Ascending aorta (tissue), 2 donors: ENCODE measurements at regions not wholly inside any gene's neighbourhood (a gene's known extent, or its start where the extent isn't known, plus 50 kb on each side); places are given as distances from the start of the nearest gene placed in this dataset.

Experiments used
- DNase-seq, 2 donors: peaks; one replicate each; pipeline ENCODE4 v3.0.0-alpha.2; 2019; ENCODE audit warnings: low spot score in 2 of 2
- H3K27ac ChIP-seq, 2 donors: fragments of 200-600 bp; sonication (generic); one replicate each; pipeline ENCODE4 v1.5.1; 2016 to 2017; ENCODE audit warnings: mild to moderate bottlenecking in 1 of 2
- H3K27me3 ChIP-seq: fragments of 200-600 bp; sonication (generic); one replicate; pipeline ENCODE4 v1.5.1; 2017
- H3K36me3 ChIP-seq, 2 donors: fragments of 200-600 bp; sonication (generic); one replicate each; pipeline ENCODE4 v1.5.1; 2016
- H3K4me1 ChIP-seq, 2 donors: fragments of 200-600 bp; sonication (generic); one replicate each; pipeline ENCODE4 v1.5.1; 2016 to 2017; ENCODE audit warnings: mild to moderate bottlenecking in 1 of 2
- H3K4me3 ChIP-seq, 2 donors: fragments of 200-600 bp; sonication (generic); one replicate each; pipeline ENCODE4 v1.5.1; 2016 to 2017; ENCODE audit warnings: mild to moderate bottlenecking in 1 of 2
- H3K9me3 ChIP-seq, 2 donors: fragments of 200-600 bp; sonication (generic); one replicate each; pipeline ENCODE4 v1.5.1; 2016
- CTCF ChIP-seq, 3 experiments: fragments of 200-600 bp in 2 of 3; fragments of 450-650 bp in 1 of 3; sonication (generic) in 2 of 3; IDR thresholded peaks; one replicate each; pipeline ENCODE4 v1.5.1; 2016 to 2019; ENCODE audit warnings: antibody characterized with exemption in 3 of 3, mild to moderate bottlenecking in 1 of 3, moderate library complexity in 1 of 3
- intact Hi-C: fragments of 100-400 bp; cut with DNase I; formaldehyde crosslinking; loops from one replicate; pipeline ENCODE4 v1.15.1; 2023

DNA sequence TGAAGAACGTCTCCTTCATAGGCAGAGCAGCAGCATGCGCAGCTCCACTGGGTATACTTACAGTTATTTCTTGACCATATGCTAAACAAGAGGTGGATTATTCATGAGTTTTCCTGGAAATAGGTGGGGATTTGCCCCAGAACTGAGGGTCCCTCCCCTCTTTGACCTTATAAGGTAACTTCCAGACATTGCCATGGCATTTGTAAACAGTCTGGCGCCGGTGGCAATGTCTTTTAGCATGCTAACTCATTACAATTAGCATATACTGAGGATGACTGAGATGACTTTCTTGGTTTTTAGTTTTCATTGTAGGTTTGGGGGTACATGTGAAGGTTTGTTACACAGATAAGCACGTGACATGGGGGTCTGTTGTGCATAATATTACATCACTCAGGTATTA is 97.3 kb downstream of the MTNR1A start:
- Histone ChIP-seq H3K4me1 (no peaks in the 10 kb centered on the region), H3K27ac (no peak overlapping the region), H3K4me3 (no peak overlapping the region), H3K9me3 (no peaks in the 10 kb centered on the region), H3K36me3 (no peaks in the 10 kb centered on the region), H3K27me3 (no peaks in the 10 kb centered on the region)
- no peak for DNase-seq
- no peak for TF ChIP-seq CTCF (IDR thresholded peaks at IDR 0.05)
- intact Hi-C loops = no loop called here

- H3K4me1 ChIP-seq = no peaks in the 10 kb centered on the region
- H3K36me3 ChIP-seq = no peaks in the 10 kb centered on the region
- H3K27me3 ChIP-seq = no peaks in the 10 kb centered on the region
- intact Hi-C loops = no loop called here
- no peak for DNase-seq
- peaks cover 4 to 15% of the 10 kb centered on the region in 2 donors for H3K9me3 ChIP-seq
- H3K27ac ChIP-seq = no peak overlapping the region
- no peak for TF ChIP-seq CTCF (IDR thresholded peaks at IDR 0.05)
- no peak overlapping the region for H3K4me3 ChIP-seq
Measured at GRCh38 chr4:186451982-186452381, 103.4 kb downstream of the MTNR1A start.

DNA sequence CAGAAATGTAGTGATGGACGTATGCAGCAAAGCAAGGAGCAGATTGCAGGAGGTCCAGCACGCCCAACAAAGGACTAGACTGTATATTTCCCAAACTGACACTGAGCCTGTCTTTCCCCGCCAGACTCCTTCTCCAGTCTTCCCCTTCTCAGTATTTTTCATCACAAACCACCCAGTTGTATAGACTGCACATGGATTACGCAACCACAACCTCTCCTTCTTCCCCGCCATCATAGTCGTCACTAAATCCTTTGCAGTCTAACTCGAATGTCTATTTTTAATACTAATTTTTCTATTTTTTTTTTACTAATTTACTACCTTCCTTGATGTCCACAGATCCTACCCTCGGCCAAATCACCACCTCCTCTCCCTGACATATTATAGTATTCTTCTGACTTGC is 105.4 kb downstream of the MTNR1A start:
- TF ChIP-seq CTCF (IDR thresholded peaks at IDR 0.05) = no peak
- DNase-seq = no peak
- Histone ChIP-seq H3K9me3 (peaks cover 4 to 15% of the 10 kb centered on the region in 2 donors), H3K4me3 (no peak overlapping the region), H3K4me1 (no peaks in the 10 kb centered on the region), H3K27me3 (no peaks in the 10 kb centered on the region), H3K36me3 (no peaks in the 10 kb centered on the region), H3K27ac (no peak overlapping the region)
- intact Hi-C loops = no loop called here

DNA sequence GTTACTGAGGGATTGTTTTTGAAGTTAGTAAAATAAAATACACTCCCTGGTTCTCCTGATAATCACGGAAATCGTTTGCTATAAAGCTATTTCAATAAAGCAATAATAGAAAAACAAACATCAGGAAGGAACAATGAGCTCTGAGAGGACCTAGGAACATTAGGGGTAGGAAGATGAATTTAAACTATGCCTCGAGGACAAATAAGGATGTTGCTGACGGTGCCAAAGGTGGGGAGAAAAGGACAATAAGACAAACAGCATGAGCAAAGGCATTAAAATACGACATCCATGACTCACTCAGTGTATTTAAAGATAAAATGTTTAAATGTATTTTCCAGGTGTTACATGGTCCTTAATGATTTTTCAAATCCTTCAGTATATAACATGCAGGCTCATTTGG is 110.3 kb downstream of the MTNR1A start:
- TF ChIP-seq CTCF (IDR thresholded peaks at IDR 0.05) = no peak

GRCh38 chr4:186441502-186441901 is 113.9 kb downstream of the MTNR1A start:
- no peaks in the 10 kb centered on the region for H3K4me1 ChIP-seq
- intact Hi-C loops = no loop called here
- no peak for TF ChIP-seq CTCF (IDR thresholded peaks at IDR 0.05)
- H3K9me3 ChIP-seq = peaks cover 0 to 5% of the 10 kb centered on the region in 2 donors
- no peaks in the 10 kb centered on the region for H3K27me3 ChIP-seq
- no peak overlapping the region for H3K4me3 ChIP-seq
- no peak for DNase-seq
- H3K27ac ChIP-seq = no peak overlapping the region
- no peaks in the 10 kb centered on the region for H3K36me3 ChIP-seq

More for the DNA sequence above, 110.3 kb downstream of the MTNR1A start:
- H3K9me3 ChIP-seq = no peaks in the 10 kb centered on the region
- no peaks in the 10 kb centered on the region for H3K27me3 ChIP-seq
- H3K27ac ChIP-seq = no peak overlapping the region
- no peak overlapping the region for H3K4me3 ChIP-seq
- H3K4me1 ChIP-seq = no peaks in the 10 kb centered on the region
- H3K36me3 ChIP-seq = no peaks in the 10 kb centered on the region
- no peak for DNase-seq
- intact Hi-C loops = no loop called here

DNA sequence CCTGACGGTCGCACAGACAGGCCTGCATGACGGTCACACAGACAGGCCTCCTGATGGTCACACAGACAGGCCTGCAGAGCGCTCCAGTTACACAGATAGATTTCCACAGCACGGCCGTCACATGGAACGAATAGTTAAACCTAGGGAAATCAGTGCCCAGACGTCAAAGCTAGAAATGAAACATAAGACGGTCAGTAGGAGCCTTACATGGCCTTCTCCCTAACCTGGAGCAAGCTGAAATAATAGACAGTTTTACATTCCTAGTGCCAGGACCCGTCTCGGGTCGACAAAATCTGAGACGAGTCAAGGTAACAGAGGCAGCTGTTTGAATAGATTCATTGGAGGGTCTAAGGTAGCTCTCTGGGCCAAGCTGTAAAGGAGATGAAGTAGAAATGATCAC is 126.9 kb downstream of the MTNR1A start:
- Histone ChIP-seq H3K4me3 (no peak overlapping the region), H3K36me3 (no peaks in the 10 kb centered on the region), H3K4me1 (no peaks in the 10 kb centered on the region), H3K27me3 (no peaks in the 10 kb centered on the region), H3K27ac (no peak overlapping the region), H3K9me3 (no peaks in the 10 kb centered on the region)
- intact Hi-C loops = no loop called here
- TF ChIP-seq CTCF (IDR thresholded peaks at IDR 0.05) = no peak
- DNase-seq = no peak
